ENCODE measurements at regions not wholly inside any gene's neighbourhood (a gene's known extent, or its start where the extent isn't known, plus 50 kb on each side); places are given as distances from the start of the nearest gene placed in this dataset.

DNA sequence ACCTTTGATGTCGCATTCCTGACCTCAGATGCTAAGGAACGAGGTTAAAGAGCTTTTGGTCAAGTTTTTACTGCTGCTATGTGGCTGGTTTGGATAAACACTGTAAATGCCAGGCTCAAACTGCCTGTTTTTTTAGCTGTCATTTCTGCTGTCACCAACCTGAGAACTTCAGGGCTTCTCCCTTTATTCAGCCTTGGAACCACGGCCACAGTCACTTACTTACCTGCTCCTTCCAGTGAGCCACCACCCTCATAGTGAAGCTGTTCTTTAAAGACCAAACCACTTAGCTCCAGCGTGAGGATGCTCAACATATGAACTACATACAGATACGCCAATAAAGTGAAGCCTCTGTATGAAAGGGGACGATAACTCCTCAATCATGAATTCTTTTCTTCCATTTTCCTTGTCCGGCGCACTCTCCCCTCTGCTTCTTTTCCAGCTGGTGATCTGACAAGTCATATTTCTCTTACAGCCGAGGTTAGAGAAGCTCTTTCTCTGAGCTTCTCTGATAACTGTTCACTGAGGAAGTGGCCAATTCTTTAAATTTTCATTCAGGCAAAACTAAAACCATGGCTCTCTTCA is 152.8 kb upstream of the ANK2 start:
- no peak for DNase-seq

DNA sequence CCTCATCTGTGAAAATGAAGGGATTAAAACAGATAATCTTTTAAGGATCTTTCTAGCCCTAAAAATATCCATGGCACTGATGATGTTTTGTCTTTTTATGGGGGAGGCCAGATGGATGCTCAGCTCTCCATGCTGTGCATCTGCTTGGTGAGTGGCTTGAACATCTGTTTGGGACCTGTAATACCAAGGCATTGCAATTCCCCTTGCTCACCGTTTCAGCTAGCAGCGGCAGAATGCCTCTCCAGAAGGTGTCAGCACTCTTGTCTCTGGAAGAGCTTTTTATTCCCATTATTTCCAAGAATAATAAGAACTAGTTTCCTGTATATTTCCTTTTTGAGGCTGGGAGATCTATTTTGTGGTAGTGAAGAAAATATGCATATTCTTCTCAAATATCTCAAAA is 151.9 kb upstream of the ANK2 start:
- DNase-seq: no peak

DNA sequence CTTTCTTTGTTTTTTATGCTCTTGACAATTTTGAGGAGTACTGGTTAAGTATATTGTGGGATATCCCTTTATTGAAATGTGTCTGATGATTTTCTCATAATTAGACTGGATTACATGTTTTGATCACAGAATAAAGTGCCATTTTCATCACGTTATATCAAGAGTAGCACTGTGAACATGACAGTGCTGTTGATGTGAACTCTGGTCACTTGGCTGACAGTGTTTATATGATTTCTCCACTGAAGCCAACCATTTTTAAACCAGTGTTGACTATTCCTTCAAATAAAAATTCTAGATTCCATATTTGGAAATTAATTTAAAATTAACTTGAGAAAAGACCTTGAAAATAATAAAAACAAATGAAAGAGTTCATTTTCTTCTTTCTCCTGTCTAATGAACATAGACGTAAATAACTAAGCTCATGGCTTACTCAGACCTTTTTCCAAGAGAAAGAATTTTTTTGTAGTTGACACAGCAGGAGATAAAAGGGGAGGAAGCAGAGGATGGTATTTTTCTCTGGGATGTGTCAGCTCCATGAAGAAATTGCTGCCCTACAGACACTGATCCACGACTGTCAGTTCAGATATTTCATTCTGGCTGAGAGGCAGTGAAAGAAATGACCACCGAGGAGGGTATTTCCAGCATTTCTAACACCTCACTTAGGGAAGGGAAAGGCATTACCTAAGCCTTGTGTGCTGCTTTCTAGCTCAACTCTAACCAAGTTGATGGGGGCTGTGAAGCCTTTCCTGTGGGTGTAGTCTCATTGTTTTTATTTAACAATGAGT is 150.9 kb upstream of the ANK2 start:
- DNase-seq: no peak

DNA sequence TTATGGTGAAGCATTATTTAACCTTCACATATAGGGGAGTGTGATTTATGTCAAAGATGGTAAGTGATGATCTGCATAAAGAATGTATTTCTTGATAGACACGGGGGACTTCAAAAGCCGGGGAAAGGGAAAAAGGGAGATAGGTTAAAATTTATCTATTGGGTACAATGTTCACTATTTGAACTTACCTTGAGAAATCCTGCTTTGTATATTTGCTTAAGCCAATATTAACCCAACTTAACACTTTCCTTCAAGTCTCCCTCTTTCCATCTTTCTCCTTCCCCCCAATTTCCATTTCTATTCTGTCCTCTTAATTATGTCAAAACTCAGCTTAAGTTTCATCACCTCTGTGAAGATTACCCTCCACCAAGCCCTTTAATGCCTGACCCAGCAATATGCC is 149.0 kb upstream of the ANK2 start:
- no peak for DNase-seq

DNA sequence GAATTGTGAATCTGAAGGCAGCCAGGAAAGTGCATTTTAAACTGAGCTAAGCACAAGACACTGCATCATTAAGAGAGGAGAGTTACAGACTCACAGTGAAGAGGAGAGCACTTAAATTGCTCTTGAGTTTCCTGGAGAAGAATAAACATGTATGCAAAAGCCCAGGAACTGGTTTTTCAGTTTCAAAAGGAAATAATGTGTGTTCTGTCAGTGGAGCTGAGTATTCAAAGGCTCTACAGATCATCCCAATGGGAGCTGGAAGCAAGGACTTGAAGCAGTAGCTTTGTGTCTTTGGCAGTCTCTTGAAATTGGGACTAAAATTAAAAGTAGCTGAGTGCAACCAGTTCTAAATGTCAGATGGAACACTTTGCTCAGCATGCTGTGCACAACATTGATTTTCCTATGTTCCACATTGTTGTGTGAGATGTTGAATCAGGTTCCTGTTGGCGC is 147.5 kb upstream of the ANK2 start:
- no peak for DNase-seq

DNA sequence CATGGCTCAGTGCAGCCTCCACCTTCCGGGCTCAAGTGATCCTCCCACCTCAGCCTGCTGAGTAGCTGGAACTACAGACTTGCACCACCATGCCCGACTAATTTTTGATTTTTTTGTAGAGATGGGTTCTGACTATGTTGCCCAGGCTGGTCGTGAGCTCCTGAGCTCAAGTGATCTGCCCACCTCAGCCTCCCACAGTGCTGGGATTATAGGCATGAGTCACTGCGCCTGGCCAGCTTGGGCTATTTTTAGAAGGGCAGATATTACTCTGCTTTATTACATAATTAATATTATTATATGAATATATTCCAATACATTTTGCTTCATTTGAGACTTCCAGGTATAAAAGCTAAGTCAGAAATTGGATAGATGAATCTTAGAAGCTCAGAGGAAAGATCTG is 143.7 kb upstream of the ANK2 start:
- no peak for DNase-seq

DNA sequence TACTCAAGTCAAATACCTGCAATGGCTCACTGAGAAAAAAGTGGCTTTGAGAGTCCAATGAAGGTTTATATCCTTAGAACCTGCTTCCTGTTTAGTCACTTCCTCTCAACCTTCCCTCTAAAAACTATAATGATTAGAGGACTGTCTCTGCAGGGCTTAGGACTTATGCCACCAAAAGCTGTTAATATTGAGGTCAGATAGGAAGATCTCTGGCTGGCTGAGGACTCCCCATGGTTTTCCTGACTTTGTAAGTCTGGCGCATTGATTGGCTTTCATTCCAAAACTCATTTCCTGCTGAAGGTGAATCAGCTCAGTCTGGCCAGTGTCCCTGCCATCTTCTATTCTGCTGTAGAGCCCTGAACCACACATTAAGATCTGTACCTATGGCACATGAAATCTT is 140.9 kb upstream of the ANK2 start:
- DNase-seq: no peak

DNA sequence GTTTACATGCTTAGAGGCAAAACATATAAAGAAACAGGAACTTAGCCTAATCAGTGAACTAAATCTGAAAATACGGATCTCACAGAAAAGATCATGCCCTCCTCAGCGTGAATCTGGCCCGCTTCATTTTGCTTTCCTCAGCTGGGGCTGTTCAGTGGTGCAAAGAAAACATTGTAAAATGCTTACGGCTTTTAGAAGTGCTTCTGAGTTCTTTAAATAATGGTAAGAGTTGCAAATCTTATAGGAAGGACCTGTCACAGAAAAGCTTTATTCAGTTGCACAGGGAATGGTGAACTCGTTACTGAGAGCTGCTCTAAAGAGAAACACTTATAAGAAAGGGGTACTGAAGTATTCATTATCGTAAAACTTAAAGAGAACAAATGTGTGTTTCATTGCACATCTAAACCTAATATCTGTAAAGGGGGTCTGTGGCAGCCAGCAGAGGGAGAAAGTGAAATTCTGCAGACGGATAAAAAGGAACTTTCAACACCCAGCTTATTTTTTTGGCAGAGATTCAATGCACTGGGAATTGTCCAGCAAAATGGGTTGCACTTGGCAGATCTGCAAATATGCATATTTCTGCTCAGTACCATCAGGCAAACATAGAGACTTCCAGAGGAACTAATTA is 139.2 kb upstream of the ANK2 start:
- no peak for DNase-seq

DNA sequence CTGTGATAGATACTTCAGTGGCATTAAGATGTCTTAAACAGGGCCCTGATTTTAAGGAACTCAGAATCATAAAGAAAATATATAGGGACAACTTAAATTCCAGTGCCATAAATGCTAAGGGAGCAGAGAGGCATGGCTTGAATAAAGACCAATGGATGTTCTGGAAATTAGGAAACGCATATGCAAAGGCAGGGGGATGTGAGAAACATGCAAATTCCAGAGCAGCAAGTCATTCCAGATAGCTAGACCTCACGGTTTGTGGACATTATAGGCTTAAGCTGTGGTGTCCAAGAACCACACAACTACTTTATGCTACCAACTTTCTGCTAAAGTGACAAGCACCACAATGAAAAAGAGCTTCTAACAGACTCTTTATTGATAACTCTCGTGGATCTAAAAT is 132.6 kb upstream of the ANK2 start:
- no peak for DNase-seq

DNA sequence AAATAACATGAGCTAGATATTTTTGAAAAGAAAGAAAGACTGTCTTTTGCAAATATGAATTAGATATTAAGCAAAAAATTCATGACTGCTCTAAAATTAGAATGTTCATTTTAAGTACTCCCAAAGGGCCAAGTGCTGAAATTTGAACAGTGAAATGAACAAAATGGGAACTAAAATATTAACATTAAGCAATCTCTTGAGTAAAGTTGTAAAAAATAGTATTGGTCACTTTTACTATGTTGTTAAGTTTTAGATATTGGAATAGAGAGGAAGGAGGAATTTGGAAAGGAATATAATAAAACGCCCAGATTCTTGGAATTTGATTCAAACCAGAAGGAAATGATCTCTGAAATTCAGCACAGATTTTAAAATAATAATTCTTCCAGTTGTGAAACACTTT is 125.9 kb upstream of the ANK2 start:
- no peak for DNase-seq

DNA sequence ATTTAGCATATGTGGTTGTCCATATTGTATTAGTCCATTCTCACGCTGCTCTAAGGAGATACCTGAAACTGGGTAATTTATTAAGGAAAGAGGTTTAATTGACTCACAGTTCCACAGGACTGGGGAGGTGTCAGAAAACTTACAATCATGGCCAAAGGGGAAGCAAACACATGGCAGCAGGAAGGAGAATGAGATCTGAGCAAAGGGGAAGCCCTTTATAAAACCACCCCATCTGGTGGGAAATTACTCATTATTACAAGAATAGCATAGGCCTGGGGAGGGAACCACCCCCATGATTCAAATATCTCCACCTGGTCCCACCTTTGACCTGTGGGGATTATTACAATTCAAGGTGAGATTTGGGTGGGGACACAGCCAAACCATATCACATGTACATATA is 122.6 kb upstream of the ANK2 start:
- DNase-seq: no peak

DNA sequence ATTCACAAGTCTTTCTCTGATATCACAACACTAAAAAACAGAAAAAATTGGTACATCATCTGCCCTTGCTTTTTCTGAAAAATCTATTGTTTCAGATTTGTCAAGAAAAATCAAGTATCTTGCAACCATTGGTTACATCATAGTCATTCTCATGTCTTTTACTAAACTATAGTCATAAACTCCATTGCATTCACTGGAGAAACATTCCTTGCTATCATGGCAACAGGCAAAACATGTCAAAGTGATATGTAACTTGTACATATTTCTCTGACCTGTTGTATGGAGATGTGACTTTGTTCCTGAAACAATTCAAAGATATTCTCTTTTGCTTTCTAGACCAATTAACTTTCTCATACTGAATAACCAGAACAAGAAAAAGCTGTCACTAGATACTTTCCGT is 121.9 kb upstream of the ANK2 start:
- DNase-seq: no peak

DNA sequence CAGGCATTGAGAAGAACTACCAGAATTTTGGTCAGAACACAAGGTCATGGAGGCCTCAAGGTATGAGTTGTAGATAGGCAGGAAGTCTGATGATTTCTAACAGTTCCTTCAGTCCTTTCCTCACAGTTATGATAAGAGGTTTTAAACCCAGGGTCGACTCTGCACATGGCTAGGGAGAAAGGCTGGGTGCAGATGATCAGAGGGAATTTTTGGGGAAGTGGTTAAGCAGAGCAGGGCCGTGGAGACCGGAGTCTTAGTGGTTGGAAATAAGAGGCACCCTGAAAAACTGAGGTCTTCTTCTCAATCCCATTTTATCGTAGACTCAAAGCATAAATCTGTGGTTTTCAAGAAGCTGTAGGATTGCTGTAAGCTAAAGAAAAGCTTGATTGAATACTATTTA is 118.5 kb upstream of the ANK2 start:
- no peak for DNase-seq

DNA sequence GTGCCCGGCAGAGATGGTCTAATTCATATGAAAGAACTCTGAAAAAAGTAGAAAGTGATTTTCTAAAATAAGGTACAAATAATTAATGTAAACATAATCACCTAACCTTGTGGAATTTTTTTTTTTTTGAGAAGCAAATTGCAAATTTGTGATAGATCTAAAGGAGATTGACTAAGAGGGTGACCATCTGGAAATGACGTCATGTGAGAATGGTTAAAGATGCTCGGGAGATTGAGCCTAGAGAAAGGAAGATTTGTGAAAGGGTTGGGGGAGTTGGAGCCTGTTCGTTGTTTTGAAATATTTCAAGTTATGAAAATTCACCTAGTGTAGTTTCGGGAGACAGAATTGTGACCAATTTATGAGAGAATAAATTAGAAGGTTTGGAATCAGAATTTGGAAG is 115.7 kb upstream of the ANK2 start:
- no peak for DNase-seq

DNA sequence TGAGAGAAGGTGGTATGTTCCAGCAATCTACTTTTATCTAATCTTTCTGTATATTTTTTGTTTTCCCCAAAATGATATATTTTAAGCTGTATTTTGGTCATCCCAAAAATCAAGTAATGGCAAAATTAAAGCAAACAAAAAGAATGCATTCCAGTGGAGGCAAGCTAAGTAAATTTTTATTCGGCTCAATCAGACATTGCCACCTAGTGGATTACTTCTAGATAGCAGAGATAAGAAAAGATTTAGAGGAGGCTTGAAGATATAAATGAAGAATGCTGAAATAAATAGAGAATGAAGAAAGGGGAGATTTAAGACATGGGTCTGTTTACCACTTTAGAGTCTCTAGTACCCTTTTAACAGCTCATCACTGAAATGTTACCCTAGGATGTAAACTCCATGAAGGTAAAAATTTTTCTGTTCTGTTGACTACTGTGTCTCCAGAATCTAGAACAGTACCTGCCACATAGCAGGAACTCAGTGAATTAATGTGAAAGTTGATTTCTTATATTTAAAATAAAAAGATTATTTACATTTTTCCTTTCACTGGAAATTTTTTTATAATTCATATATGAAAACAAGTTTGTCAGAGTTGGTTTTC is 110.9 kb upstream of the ANK2 start:
- DNase-seq: peak in 1 of 2 donors; percentile 6

DNA sequence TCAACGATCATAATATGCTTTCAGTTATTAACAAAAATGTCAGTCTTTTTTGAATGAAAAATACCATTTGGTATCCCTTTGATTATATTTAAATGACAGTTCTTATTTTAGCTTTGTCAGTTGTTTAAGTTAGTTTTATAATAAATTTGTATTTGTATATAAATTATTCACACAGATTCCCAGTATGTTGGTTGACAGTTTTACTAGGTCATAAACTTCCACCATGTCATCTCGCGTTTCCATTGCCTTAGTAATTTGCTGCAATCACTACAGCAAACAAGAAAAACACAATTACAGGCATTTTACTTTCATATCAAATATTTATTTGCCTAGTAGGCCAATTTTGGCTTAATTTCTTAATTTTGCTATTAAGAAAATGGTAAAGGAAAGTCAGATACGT is 109.6 kb upstream of the ANK2 start:
- DNase-seq: no peak

DNA sequence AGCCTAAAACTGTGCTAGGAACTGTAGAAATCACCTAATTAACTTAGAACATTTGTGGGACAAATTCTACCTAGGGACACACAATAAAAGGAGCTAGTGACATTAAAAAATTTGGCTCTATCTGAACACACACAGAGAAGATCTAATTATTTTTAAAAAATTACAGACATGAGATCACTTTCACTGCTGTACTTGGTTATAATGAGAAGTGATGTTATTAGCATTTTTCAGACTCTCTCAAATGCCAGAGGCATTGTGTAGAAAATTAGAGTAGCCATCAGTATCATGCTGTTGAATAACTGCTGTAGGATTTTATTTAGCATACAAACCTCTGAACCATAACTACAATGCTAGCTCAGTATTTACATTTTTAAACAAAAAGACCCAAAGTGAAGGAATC is 109.1 kb upstream of the ANK2 start:
- no peak for DNase-seq

DNA sequence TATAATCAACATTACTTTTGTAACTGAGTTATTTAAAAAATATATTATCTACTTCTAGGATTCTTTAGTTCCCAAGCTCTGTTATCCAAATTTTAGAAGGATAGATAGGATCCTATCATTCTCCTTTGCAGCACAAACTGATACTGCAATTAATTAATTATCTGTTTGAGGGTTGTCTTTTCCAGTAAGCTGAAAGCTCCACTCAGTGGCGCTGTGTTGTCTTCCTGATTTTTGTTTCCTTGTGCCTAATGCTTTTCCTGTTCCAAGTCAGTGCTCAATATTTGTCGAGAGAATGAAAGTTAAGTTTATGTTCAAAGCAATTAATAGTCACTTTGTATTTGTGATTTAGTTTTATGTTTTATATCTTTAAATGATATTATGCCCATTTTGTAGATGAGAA is 107.4 kb upstream of the ANK2 start:
- no peak for DNase-seq

DNA sequence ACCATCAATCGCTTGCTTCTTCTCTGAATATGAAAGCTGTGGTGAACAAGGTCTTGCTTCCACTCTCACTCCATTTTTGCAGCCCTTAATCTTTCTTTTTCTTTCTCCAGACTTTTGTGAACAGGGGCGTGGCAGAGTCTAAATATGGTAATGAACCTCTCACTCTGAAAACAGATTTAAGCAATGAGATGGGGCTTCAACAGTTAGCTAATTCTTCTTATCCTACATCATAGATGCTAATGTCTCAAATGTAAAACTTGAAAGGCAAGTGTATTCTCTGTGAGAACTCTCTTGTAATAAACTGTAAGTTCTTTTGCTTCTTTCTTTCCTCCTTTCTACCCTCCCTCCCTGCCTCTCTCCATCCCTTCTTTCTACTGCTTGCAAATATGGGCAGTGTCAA is 106.5 kb upstream of the ANK2 start:
- no peak for DNase-seq

DNA sequence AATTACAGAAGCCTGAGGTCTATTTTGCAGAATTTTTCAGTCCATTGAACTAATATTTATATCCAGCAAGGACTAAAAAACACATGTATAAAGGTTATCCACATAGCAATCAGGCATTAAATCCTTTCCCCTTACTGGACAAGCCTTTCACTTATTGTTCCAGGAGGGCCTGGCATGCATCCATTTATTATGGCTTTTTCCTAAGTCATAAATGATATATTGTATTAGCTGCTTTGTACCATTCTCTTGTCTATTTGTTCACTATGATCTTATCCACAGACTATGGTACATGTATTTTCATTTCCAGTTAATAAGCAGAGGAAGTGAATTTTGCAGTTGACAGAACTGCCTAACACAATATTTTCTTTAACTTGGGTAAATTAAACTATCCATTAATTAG is 105.4 kb upstream of the ANK2 start:
- DNase-seq: no peak

DNA sequence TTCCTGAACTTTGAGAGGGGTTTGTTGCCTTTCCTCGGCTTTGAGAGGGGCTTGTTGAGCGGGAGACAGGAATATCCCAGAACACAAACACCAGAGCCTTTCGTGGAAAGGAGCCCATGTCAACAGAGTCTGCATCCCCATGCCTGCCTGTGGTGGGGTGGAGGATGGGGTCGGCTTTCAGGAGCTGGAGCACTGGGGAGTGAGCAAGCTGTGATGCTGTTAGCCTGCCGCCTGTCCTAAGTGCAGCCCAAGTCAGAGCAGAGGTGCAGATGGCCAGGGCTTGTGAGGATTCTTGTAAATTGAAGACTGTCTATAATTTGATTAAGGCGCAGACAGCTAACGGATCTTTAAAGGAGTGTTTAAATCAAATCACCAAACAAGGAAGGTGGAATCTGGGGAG is 103.3 kb upstream of the ANK2 start:
- no peak for DNase-seq

DNA sequence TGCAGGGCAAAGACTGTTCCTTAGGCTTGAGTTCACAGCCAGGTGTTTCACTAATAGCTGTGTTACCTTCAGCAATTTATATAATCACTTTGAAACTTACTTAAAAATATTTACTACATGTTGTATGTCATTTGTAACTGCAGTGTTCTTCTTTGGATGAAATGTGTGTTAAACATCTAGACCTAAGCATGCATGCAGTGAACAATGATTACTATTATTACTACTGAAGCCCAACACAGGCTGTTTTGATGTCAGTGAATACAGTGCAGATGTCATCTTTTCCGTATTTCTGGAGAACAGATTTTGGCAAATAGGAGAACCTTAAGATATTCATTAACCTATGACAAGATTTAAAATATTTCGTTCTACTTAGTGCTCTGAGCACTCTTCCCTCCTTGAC is 101.8 kb upstream of the ANK2 start:
- DNase-seq: no peak

DNA sequence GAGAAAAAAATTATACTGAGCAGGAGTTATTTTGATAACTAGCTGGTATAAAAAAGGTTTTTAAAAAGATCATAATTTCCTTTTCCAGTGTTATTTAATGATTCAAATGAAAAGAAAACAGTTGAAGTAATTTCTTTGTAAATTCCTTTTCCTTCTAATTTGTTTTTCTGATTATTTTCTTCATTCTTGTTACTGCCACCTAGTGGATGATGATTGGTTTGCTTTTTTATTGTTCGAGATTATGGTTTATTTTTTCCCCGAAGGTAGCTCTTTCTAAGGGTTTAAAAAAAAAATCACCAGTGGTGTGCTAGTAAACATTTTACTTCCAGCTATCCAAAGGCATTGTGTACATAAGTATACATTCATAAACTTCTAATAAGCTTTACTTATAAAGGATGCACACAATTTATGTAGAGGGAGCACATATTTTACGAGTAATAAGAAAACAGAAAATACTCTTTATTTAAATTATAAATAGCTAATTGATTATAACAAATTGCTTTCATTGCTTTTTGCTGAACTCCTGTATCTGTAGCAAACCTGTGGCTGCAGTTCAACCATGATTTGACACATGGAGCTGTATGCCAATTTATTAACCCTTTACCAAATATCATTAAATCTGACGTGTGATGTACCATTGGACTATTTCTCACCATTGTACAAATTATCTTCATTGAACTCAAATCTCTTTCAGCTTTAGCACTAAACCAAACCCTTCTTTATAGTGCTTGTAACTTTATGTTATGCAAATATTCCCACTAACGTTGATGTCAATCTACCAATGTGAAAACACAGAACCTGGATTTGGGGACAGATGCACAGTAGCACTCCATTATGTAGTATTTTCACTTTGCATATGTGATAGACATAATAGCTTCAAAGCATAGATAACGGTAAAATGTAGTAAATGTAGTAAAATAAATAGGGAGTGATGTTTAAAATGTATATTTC is 97.8 kb upstream of the ANK2 start:
- peak in 1 of 2 donors; percentile 3 for DNase-seq

Data from CD4-positive, alpha-beta T cell treated with Interleukin-4 for 1 hour (primary cell).